NCI-H82 treated with DMSO at 0.1 percent for 48 hours (cell line): ENCODE measurements at regions not wholly inside any gene's neighbourhood (a gene's known extent, or its start where the extent isn't known, plus 50 kb on each side); places are given as distances from the start of the nearest gene placed in this dataset.
"Not testable (repeated sequence)": the region's sequence is repeated elsewhere in the genome, so short reads cannot be mapped to it uniquely, and the experiment has no call there.

Experiments
- DNase-seq: peaks from one replicate; lab custom pipeline; 2025; ENCODE audit not compliant: unreplicated experiment; lab: John Stamatoyannopoulos, UW

- DNase-seq: no peak
Measured at GRCh38 chr13:59371229-59371628, 792.5 kb downstream of the DIAPH3 start.

GRCh38 chr13:59373341-59373740, 790.4 kb downstream of the DIAPH3 start:
- no peak for DNase-seq

DNA sequence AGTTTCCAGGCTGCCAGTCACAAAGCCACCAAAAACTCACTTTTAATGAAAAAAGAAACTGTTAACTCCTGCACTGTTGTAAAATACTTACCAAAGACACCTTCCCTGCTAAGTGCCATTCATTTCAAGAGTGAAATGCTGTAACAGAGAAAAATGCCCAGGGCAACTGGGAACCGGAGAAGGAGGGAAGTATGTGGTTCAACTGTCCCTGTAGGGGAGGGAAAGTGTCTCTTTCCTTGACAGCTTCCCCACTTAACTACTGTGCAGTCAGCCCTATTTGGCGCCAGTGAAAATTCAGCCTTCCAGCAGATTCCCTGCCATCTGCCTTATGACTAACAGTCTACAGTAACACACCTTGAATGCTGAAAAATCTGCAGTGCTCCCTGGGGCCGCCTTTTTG, 789.0 kb downstream of the DIAPH3 start:
- DNase-seq: no peak

DNA sequence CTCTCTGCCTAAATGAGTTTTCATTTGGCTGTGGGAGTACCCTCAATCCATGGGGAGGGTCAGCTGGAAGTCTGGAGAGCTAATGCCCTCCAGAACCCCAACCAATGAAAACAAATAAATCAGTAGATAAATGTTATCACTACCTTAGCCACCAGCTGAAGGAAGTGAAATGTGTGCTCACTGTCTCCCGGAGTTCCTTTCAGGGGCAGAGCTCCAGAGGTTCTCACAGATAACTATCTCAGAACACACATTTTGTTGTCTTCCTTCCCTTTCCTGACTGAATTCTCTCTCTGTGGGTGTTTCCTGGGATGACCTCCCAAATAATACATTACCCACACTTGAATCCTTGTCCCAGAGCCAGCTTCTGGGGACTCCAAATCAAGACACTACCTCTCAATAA, 779.6 kb downstream of the DIAPH3 start:
- DNase-seq: no peak

GRCh38 chr13:59391696-59392095, 772.0 kb downstream of the DIAPH3 start:
- DNase-seq: peak; percentile 83

- DNase-seq: no peak
Measured at GRCh38 chr13:59392328-59392727, 771.4 kb downstream of the DIAPH3 start.

GRCh38 chr13:59394496-59394895, 769.2 kb downstream of the DIAPH3 start:
- no peak for DNase-seq

GRCh38 chr13:59398127-59398526, 765.6 kb downstream of the DIAPH3 start:
- DNase-seq: no peak

DNA sequence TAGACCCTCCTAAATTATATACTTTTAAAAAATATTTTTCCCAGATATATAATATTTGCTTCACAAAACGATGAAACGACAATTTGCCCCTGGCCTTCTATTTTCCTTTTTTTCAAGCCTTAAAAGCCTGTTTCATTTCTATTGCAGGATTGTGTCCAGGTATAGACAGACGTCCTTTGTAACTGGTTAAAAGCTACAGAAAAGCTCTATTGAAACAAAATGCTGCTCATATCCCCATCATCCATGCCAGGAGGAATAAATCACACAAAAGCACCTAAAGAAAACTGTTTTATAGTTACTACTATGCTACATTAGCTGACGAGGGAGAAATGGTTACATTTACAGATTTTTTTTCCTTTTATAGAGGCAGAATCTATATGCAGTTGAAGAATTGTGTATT, 765.1 kb downstream of the DIAPH3 start:
- no peak for DNase-seq

- DNase-seq: no peak
Measured at GRCh38 chr13:59399513-59399912, 764.2 kb downstream of the DIAPH3 start.

DNA sequence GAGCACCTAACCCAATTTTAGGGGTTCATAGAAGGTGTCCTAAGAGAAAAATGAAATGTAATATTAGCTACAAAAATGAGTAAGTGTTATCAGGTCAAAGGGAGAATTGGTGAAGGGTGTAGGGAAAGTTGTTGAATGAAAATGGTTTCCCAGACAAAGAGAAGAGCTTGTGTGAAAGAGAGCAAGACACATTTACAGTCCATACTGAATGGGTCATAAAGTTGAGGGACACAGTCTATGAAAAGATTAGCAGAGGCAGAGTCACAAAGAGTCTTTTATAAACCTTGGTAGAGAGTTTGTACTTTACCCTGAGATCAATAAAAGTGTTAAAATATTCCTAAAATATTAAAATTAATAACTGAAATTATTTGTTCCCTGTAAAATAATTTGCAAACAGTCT, 759.4 kb downstream of the DIAPH3 start:
- no peak for DNase-seq

DNA sequence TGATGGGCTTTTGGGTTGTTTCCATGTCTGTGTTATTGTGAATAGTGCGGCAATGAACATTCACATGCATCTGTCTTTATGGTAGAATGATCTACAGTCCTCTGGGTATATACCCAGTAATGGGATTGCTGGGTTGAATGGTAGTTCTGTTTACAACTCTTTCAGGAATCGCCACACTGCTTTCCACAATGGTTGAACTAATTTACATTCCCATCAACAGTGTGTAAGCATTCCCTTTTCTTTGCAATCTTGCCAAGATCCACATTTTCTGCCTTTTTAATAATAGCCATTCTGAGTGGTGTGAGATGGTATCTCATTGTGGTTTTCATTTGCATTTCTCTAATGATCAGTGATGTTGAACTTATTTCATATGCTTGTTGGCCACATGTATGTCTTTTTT, 756.5 kb downstream of the DIAPH3 start:
- DNase-seq: not testable (repeated sequence)

GRCh38 chr13:59408738-59409137, 755.0 kb downstream of the DIAPH3 start:
- no peak for DNase-seq

- DNase-seq: peak; percentile 98
Measured at GRCh38 chr13:59409211-59409610, 754.5 kb downstream of the DIAPH3 start.

GRCh38 chr13:59409634-59410200, 754.0 kb downstream of the DIAPH3 start:
- DNase-seq: no peak

GRCh38 chr13:59413126-59413525, 750.6 kb downstream of the DIAPH3 start:
- no peak for DNase-seq

GRCh38 chr13:59414006-59414405, 749.7 kb downstream of the DIAPH3 start:
- DNase-seq: no peak

GRCh38 chr13:59415498-59415897, 748.2 kb downstream of the DIAPH3 start:
- no peak for DNase-seq

DNA sequence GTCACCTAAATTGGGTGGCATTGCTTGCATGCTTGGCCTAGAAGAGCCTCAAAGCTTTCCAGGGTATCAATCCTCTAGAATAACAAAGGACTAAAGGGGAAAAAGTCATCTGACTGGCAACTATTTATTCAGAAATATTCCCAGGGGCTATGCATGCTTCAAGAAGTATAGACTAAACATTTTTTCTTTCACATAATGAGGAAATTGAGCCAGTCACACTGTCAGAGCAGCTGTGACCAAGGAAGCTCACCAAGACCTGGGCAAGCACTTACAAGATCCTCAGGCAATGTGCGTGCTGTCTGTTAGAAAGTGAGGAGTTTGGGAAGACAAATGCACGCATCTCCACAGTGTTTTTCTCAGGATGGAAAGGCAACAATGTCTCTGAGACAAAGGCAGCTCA, 747.2 kb downstream of the DIAPH3 start:
- no peak for DNase-seq

DNA sequence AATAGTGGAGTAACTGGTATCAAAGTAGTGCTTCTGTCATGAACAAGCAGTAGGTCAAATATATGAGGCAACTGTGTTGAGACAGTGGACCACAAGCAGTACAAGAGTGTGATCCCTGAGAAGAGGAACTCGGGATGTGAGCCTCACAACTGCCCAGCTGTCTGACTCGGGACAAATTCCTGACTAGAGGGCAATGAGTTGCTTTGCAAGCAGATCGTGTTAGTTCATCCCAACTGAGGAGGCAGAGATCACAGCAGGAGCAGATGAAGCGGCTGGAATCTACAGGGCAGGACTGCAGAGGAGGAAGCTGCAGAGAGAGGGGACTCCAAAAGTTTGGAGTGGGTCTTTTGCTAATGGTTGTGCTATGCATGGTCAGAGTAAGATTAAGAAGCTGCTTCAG, 741.1 kb downstream of the DIAPH3 start:
- no peak for DNase-seq

GRCh38 chr13:59423708-59424340, 739.9 kb downstream of the DIAPH3 start:
- no peak for DNase-seq

GRCh38 chr13:59424661-59425060, 739.1 kb downstream of the DIAPH3 start:
- DNase-seq: no peak

DNA sequence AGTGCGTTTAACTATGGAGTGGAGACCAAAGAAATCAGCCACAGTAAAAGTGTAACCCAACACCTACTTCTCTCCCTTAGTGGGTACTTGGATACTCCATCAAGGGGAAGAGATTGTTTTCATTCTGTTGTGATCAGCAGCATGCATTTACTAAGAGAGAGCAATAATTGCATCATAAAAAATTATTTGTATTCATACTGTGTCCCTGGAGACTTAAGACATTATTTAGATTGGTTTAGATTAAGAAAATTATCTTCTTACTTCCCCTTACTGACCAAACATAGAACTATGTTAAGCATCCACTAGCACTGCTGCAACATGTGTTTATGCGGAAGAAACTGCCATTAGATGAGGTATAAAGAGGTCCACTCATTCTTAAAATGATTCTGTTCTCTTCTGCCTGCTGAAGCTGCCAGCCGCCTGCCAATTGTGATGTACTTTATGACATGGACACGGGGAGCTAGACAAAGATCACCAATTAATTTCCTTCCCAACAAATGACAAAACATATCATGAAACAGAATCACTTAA, 738.5 kb downstream of the DIAPH3 start:
- DNase-seq: no peak
